ENCODE measurements at regions not wholly inside any gene's neighbourhood (a gene's known extent, or its start where the extent isn't known, plus 50 kb on each side); places are given as distances from the start of the nearest gene placed in this dataset.

DNA sequence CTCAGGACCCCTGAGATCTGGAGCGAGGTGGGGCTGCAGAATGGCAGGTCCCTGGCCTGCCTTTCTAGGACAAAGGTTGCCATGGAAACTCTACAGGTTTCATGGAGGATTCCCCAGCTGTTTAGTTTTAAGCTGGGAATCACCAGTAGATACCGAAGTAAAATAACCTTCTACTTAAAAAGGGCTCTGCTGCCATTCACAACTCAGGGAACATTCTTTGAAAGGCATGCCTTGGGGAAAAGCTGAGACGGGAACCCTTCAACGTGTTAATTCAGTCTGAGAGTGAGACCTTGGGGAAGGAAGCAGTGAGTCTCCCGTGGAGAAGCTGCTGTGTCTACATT lies 493.3 kb downstream of the BRD1 start:
- DNase-seq (ENCODE audit: low read depth) = no peak
- in situ Hi-C loops (cut with HindIII; ENCODE audit: low sequenced_read_pairs) = no loop called here
- no peak overlapping the region for H3K4me3 ChIP-seq (ENCODE audit: low read depth, low read length)
- TF ChIP-seq, protein P1, sequence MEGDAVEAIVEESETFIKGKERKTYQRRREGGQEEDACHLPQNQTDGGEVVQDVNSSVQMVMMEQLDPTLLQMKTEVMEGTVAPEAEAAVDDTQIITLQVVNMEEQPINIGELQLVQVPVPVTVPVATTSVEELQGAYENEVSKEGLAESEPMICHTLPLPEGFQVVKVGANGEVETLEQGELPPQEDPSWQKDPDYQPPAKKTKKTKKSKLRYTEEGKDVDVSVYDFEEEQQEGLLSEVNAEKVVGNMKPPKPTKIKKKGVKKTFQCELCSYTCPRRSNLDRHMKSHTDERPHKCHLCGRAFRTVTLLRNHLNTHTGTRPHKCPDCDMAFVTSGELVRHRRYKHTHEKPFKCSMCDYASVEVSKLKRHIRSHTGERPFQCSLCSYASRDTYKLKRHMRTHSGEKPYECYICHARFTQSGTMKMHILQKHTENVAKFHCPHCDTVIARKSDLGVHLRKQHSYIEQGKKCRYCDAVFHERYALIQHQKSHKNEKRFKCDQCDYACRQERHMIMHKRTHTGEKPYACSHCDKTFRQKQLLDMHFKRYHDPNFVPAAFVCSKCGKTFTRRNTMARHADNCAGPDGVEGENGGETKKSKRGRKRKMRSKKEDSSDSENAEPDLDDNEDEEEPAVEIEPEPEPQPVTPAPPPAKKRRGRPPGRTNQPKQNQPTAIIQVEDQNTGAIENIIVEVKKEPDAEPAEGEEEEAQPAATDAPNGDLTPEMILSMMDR (IDR thresholded peaks at IDR 0.05; ENCODE audit: low read depth, low read length, missing control alignments) = no peak

DNA sequence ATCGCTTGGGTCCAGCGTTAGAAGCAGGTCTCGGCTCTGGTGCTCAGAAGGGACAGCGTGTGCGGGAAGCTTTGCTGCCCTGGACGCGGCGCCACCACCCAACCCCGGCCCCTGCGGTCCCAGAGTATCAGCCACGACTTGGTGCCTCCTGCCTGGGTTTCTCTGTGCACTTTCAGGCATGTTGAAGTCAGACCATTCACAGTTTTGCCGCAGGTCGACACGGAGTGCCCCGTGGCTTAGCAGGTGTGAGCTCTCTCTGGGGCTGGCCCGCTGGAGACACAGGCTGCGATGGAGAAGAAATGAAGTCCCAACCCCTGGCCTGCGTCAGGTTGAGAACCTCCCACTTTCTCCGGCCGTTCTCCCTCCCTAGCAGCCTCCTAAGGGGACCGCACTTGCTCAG lies 494.5 kb downstream of the BRD1 start:
- no peak overlapping the region for H3K4me3 ChIP-seq (ENCODE audit: low read depth, low read length)
- TF ChIP-seq, protein P1 (IDR thresholded peaks at IDR 0.05; ENCODE audit: low read depth, low read length, missing control alignments) = no peak
- in situ Hi-C loops (cut with HindIII; ENCODE audit: low sequenced_read_pairs) = no loop called here
- no peak for DNase-seq (ENCODE audit: low read depth)

DNA sequence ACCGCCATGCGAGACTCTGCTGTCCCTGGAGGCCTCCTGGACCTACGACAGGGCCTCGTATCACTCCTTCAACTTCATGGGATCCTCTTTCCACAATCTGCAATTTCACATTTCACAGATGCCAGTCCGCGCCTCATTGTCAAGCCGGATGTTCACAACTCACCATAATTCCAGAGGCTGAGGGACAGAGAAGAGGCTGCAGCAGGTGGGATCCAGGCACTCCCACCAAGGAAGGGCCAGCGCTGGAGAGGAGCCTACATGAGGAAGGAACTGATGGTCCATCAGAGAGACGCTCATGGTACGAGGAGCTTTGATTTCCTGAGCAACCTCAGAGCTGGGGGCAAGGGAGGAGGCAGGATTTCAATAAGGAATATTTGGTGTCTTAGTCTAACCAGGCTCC lies 495.0 kb downstream of the BRD1 start:
- DNase-seq (ENCODE audit: low read depth) = no peak
- in situ Hi-C loops (cut with HindIII; ENCODE audit: low sequenced_read_pairs) = no loop called here

DNA sequence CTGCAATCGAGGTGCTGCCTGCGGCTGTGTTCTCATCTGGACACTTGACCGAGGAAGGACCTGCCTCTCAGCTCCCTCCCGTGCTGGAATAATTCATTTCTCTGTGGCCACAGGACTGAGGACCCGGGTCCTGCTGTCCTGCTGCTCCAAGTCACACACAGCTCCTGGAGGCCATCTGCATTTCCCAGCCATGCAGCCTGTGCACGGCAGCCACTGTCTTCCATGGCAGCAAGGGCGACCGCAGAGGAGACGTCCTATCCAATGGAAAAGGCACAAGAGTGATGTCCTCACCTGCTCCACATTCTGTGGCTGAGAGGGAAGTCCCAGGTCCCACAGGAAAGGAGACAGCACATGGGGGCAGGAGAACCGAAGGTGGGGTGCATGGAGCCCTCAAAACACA lies 495.8 kb downstream of the BRD1 start:
- no peak overlapping the region for H3K4me3 ChIP-seq (ENCODE audit: low read depth, low read length)
- TF ChIP-seq, protein P1 (IDR thresholded peaks at IDR 0.05; ENCODE audit: low read depth, low read length, missing control alignments) = no peak
- no peak for DNase-seq (ENCODE audit: low read depth)
- in situ Hi-C loops (cut with HindIII; ENCODE audit: low sequenced_read_pairs) = no loop called here

More for the DNA sequence above, 495.0 kb downstream of the BRD1 start:
- TF ChIP-seq, protein P1 (IDR thresholded peaks at IDR 0.05; ENCODE audit: low read depth, low read length, missing control alignments) = no peak
- no peak overlapping the region for H3K4me3 ChIP-seq (ENCODE audit: low read depth, low read length)

DNA sequence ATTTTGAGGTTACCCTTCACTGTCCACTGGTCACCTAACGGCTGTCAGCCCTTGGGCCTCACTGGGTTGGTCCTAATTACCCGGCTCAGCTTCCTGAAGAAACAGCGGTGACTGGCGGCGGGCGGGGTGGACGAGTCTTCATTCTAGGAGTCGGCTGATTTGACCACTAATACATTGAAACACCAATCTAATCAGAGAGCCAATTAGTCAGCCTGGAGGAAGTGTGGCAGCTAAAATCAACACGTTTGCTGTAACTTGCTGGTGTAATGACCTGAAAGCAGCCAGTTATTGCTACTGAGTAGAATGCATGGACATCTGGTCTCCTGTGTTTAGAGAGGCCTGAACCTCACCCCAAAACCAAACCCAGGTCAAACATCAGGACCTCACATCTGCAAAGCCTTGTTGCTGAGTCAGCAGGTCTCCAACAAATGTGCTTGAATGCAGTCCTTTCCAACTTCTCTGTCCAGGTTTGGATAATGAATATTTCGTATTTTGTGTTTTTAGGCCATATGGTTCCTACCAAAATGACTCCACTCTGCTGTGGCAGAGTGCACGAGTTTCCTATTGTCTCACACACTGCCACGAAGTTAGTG lies 496.4 kb downstream of the BRD1 start:
- no peak overlapping the region for H3K4me3 ChIP-seq (ENCODE audit: low read depth, low read length)
- no peak for DNase-seq (ENCODE audit: low read depth)
- in situ Hi-C loops (cut with HindIII; ENCODE audit: low sequenced_read_pairs) = no loop called here
- TF ChIP-seq, protein P1 (IDR thresholded peaks at IDR 0.05; ENCODE audit: low read depth, low read length, missing control alignments) = no peak

DNA sequence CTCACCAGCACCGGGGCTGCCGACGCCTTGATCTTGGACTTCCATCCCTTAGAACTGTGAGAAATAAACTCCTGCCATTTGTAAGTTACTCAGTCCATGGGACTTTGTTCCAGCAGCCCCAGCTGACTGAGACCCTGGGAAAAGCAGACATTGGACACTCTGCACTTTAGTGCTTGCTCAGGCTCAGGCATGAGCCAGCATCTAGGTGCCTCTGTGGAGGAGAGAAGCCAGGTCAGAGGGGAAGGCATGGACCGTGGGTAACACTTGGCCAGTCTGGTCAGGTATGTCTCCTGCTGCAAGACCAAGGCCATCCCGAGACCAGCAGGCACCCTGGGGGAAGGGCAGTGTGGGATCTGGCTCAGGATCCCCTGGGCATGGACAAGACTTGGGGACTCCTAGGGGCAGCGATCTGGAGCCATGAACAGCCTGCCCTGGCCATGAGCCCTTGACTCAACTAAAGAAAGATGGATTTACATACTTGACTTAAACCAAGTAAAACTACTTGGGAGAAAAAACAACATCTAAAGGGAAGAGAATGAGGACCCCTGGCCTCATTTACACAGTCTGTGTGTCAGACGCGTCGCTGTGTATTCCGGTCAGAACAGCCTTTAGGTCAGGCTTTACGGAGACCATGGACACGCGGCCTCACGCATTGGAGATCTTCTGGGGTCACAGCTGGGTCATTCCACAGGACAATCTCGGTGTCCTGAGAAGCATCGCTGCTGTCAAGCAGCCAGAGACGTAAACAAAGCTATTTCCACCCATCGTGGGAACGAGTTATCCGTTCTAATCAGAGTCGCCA lies 497.1 kb downstream of the BRD1 start:
- in situ Hi-C loops (cut with HindIII; ENCODE audit: low sequenced_read_pairs) = no loop called here

More for the DNA sequence above, 497.1 kb downstream of the BRD1 start:
- no peak overlapping the region for H3K4me3 ChIP-seq (ENCODE audit: low read depth, low read length)
- no peak for DNase-seq (ENCODE audit: low read depth)
- TF ChIP-seq, protein P1 (IDR thresholded peaks at IDR 0.05; ENCODE audit: low read depth, low read length, missing control alignments) = no peak
